ENCODE measurements at regions not wholly inside any gene's neighbourhood (a gene's known extent, or its start where the extent isn't known, plus 50 kb on each side); places are given as distances from the start of the nearest gene placed in this dataset.

GRCh38 chr2:117056376-117056748 lies 758.1 kb upstream of the DDX18 start:
- Histone ChIP-seq H3K4me3 (ENCODE audit: low read depth, low read length) (no peak overlapping the region), H3K27me3 (replicated peaks) (no peaks in the 10 kb centered on the region), H3K27ac (no peak overlapping the region), H3K36me3 (replicated peaks) (no peaks in the 10 kb centered on the region)
- in situ Hi-C loops (cut with HindIII; ENCODE audit: low pct_ligation_motif_present, low sequenced_read_pairs) = no loop called here
- no peak for DNase-seq
- no peak for TF ChIP-seq CTCF (IDR thresholded peaks at IDR 0.05; ENCODE audit: low read depth, low read length, missing control alignments)

DNA sequence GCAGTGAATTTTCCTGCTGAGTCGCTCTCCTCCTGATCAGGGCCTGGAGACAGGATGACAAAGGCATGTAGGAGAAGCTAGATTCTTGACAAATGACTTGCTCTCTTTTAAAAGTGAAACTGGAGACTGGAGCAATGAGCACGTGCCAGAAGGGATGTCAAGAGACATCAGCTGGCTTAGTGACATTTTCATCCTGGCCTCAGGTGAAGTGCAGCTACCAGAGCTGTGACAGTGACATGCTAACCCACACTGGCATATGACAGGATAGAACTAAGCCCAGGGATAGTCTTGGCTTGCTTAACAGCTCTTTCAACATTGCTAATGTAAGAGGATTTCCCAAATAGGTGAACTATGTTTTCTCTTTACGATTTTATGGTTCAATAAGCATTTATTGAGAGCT lies 757.5 kb upstream of the DDX18 start:
- TF ChIP-seq CTCF (IDR thresholded peaks at IDR 0.05; ENCODE audit: low read depth, low read length, missing control alignments) = no peak
- in situ Hi-C loops (cut with HindIII; ENCODE audit: low pct_ligation_motif_present, low sequenced_read_pairs) = no loop called here
- Histone ChIP-seq H3K27me3 (replicated peaks) (no peaks in the 10 kb centered on the region), H3K36me3 (replicated peaks) (no peaks in the 10 kb centered on the region), H3K27ac (no peak overlapping the region), H3K4me3 (ENCODE audit: low read depth, low read length) (no peak overlapping the region)
- DNase-seq = no peak

DNA sequence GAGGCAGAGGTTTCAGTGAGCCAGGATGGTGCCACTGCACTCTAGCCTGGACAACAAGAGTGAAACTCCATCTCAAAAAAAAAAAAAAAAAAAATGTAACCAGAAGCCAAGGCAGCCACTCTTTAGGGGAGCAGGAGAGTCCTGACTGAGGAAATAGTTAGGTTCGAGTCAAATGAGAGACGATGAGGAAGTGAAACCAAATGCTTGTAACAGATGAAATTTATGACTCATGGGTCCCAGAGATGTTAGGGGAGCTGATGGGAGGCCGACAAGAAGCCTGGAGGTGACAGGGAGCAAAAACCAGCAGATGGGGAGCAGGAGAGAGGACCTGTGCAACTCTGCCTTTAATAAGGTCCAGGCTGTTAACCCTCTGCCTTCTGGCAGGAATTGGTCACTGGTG lies 756.1 kb upstream of the DDX18 start:
- in situ Hi-C loops (cut with HindIII; ENCODE audit: low pct_ligation_motif_present, low sequenced_read_pairs) = no loop called here
- Histone ChIP-seq H3K27me3 (replicated peaks) (no peaks in the 10 kb centered on the region), H3K27ac (no peak overlapping the region), H3K4me3 (ENCODE audit: low read depth, low read length) (no peak overlapping the region), H3K36me3 (replicated peaks) (no peaks in the 10 kb centered on the region)
- no peak for TF ChIP-seq CTCF (IDR thresholded peaks at IDR 0.05; ENCODE audit: low read depth, low read length, missing control alignments)
- DNase-seq = no peak

- in situ Hi-C loops (cut with HindIII; ENCODE audit: low pct_ligation_motif_present, low sequenced_read_pairs) = no loop called here
- DNase-seq = no peak
- H3K27ac ChIP-seq = no peak overlapping the region
- no peaks in the 10 kb centered on the region for H3K27me3 ChIP-seq (replicated peaks)
- no peak for TF ChIP-seq CTCF (IDR thresholded peaks at IDR 0.05; ENCODE audit: low read depth, low read length, missing control alignments)
- no peaks in the 10 kb centered on the region for H3K36me3 ChIP-seq (replicated peaks)
- H3K4me3 ChIP-seq (ENCODE audit: low read depth, low read length) = no peak overlapping the region
These were observed 750.5 kb upstream of the DDX18 start for GRCh38 chr2:117064021-117064420.

- DNase-seq = no peak
- no peaks in the 10 kb centered on the region for H3K36me3 ChIP-seq (replicated peaks)
- H3K4me3 ChIP-seq (ENCODE audit: low read depth, low read length) = no peak overlapping the region
- no peaks in the 10 kb centered on the region for H3K27me3 ChIP-seq (replicated peaks)
- H3K27ac ChIP-seq = no peak overlapping the region
- in situ Hi-C loops (cut with HindIII; ENCODE audit: low pct_ligation_motif_present, low sequenced_read_pairs) = no loop called here
- no peak for TF ChIP-seq CTCF (IDR thresholded peaks at IDR 0.05; ENCODE audit: low read depth, low read length, missing control alignments)
These were observed 748.6 kb upstream of the DDX18 start for GRCh38 chr2:117065912-117066311.

- Histone ChIP-seq H3K4me3 (ENCODE audit: low read depth, low read length) (no peak overlapping the region), H3K27ac (no peak overlapping the region)
These were observed 746.6 kb upstream of the DDX18 start for GRCh38 chr2:117067900-117068299.

More at GRCh38 chr2:117067900-117068299, 746.6 kb upstream of the DDX18 start:
- in situ Hi-C loops (cut with HindIII; ENCODE audit: low pct_ligation_motif_present, low sequenced_read_pairs) = no loop called here
- TF ChIP-seq CTCF (IDR thresholded peaks at IDR 0.05; ENCODE audit: low read depth, low read length, missing control alignments) = no peak
- no peaks in the 10 kb centered on the region for H3K36me3 ChIP-seq (replicated peaks)
- no peaks in the 10 kb centered on the region for H3K27me3 ChIP-seq (replicated peaks)
- DNase-seq = no peak

All from brain microvascular endothelial cell (primary cell).